T-helper 2 cell (primary cell): ENCODE measurements at regions not wholly inside any gene's neighbourhood (a gene's known extent, or its start where the extent isn't known, plus 50 kb on each side); places are given as distances from the start of the nearest gene placed in this dataset.

Experiments used
- DNase-seq, 5 experiments: peaks; one replicate each; pipeline versions ENCODE4 v3.0.0 to v3.0.0-alpha.2; 2012 to 2022

DNA sequence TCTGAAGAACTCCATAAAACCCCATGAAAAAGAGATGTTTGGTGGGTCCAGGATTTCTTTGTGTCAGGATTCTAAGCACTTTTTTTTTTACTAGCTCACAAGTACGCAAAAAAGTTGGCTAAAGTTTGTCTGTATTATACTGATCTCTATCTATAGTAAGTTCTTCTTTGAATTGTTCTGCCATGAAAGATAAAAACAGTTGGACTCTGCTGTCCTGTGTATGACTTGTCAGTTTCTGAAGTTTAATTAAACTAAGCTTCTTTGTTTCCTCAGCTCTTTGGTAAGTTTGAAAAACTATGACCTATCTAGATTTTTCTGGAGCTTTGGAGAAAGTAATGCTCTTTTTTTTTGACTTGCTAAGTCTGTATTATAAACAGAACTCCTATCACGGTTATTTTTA, 812.2 kb upstream of the LUZP2 start:
- DNase-seq, result no peak

DNA sequence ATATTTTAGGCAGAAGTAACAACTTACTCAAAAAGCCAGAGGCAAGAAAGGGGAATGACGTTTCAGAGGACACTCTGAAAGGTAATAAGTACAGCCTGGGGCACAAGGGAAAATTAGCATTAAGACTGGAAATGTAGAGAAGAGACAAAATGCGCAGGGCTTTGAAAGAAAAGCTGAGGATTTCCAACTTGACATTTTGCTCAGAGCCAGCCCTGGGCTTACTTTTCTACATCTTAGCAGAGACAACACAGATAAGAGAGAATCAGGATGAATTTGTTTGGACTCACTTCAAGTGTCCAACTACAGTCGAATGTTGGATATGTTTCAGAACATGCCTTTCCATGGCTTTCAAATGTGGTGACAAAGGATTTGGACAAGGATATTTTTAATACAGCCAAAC, 808.9 kb upstream of the LUZP2 start:
- no peak for DNase-seq

DNA sequence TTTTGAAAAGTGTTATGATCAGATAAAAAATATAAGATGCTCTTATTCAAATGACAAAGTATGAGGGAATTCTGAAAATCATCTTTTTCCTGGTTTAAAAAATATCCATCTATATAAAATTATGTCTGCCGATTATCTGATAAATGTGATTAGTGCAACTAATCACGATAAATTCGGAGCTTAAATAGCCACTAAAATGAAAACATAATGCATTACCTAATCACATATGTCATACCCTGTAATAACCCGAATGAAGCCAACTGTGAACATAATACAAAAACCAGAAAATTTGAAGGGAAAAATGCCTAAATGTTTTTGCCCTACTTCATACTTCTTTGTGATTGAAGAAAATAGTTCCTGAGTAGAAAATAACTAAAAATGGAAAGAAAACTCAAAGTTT, 808.4 kb upstream of the LUZP2 start:
- DNase-seq, result no peak

DNA sequence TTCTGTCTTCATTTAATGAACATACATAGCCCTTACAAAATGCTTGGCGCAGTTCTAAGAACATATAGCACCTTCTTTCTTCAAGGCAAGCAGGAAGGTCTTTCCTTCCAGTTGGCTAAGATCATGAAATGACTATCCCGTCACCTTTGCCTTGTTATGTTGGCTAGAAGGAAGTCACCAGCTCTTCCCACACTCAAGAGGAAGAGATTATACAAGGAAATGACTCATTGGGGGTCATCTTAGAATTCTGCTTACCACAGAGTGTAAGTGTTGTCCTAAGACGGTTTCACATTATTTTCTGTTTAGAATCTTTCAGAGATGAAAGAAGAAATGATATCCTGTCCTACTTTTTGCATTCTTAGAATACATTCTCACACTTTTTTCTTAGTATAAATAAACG, 808.0 kb upstream of the LUZP2 start:
- DNase-seq, result peak in 1 of 5 experiments; percentile 39

DNA sequence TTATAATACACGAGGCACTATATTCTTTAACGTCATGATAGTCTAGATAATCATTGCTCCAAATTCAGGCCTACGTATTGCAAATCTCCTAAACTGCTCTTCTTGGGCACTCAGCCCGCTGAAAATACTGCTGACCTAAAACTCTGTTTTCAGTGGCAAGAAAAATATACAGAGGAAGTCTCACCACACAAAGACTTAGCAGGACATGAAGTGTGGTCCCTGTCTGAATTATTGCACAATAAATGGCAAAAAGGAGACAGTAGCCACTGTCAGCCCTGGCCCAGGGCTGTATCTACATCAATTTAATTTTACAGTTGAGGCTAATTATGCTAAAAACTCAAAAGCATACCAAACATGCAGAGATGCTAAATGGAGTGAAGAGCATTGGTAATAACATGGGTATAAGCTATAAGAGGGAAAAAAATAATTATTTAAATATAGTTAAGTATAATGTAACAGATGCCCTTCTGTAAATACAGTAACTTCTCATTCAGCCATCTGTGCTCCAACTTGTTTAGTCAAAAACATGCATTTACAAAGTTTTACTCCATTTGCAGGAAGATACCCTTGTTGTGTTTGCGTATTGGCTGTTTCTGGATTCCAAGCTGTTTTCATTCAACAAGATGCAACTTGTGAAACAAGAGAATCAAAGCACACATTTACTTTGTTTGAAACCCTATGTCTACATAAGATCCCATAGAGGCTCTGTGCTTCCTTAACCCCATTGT, 800.0 kb upstream of the LUZP2 start:
- no peak for DNase-seq

DNA sequence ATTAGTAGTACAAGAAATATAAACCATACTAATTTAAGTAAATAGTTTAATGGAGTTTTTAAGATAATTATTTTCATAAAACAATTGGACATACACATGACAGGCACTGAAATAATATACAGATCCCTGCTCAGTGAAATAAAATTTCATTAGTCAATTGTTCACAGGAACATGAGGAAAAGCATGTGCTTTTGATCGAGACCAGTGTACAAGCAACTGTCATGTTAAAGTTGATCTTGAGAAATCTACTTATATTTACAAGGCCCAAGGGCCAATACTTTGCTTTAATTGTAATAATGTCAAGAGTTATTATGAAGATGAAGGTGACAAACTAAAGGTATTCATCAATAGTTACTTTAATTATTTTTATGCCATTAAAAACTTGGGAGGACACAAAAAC, 792.7 kb upstream of the LUZP2 start:
- no peak for DNase-seq

DNA sequence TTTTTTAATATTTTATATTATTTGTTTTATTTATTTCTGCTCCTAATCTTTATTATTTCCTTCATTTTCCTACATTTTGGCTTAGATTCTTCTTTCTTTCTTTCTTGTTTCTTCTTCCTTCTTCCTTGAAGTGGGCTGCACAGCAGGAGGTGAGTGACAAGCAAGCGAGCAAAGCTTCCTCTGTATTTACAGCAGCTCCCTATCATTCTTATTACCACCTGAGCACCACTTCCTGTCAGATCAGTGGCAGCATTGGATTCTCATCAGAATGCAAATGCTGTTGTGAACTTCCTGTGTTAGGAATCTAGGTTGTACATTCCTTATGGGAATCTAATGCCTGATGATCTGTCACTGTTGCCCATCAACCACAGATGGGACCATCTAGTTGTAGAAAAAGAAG, 784.9 kb upstream of the LUZP2 start:
- DNase-seq, result no peak

DNA sequence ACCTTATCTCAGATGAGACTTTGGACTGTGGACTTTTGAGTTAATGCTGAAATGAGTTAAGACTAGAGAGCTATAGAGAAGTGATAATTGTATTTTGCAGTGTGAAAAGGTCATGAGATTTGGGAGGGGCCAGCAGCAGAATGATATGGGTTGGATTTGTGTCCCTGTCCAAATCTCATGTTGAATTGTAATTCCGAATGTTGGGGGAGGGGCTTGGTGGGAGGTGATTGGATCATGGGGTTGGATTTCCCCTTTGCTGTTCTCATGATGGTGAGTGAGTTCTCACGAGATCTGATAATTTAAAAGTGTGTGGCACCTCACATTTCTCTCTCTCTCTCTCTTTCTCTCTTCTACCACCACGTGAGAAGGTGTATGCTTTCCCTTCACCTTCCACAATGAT, 777.8 kb upstream of the LUZP2 start:
- DNase-seq, result no peak

DNA sequence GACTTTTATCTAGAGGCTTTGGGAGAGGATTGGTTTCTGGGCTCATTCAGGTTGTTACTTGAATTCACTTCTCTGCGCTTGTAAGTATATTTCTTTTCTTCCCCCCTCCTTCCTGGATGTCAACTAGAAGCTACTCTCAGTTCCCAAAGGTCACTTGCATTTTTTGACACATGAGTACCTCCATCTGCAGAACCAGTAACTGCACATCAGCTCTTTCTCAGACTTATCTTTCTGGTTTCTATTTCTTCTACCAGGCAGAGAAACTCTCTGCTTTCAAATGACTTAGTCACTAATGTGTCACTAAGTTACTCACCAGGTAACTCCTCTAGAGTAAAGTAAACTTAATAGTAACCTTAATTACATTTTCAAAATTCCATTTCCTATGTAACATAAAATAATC, 773.0 kb upstream of the LUZP2 start:
- DNase-seq, result no peak

DNA sequence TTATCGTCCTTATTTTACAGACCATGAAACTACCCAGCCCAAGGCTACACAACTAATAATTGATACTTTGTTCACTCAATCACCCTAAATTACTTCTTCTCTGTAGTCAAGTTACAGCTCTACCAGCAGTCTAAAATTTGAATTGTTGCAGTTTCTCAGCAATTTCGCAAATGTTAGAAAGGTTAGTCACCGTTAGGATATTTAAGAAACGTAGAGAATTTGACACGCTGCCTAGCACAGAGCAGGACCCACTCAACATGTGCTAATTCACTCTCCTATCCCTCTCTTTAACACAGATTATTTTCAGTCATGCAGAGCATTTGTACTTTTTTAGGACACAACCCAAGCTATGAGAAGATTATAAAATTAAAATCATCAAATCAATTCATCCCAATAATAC, 771.1 kb upstream of the LUZP2 start:
- DNase-seq, result no peak

DNA sequence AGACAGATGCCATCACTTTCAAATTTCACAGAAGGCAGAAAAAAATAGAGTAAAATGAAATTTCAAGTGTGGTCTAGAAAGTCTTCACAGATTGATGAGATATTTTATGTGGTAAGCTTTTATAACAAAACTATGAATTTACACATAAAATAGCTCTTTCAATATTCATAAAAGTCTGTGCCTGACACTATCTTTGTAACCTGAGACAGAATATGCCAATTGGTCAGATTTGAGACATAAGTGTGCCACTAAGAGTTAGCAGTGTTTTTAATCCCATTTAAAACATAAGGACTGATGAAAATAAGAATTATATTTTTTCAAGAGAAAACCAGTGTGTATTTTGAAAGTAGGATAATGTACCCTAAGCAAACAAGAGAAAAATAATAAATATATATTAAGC, 769.5 kb upstream of the LUZP2 start:
- DNase-seq, result no peak

DNA sequence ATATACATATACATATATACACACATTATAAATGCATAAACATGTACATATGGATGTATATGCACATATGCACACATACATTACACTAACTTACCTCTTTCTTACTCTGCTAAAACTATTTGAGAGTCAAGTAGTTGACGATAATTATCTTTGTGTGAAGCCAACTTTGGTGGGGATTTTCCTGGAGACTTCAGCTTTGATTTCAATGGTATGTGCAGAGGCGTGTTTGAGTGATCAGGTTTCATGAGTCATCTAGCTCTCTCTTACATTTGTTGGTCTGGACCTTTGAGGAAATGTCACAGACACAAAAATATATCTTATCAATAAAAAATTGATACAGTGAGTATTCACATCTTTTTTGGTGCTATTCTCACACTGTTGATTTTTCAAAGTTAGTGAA, 769.1 kb upstream of the LUZP2 start:
- DNase-seq, result no peak

DNA sequence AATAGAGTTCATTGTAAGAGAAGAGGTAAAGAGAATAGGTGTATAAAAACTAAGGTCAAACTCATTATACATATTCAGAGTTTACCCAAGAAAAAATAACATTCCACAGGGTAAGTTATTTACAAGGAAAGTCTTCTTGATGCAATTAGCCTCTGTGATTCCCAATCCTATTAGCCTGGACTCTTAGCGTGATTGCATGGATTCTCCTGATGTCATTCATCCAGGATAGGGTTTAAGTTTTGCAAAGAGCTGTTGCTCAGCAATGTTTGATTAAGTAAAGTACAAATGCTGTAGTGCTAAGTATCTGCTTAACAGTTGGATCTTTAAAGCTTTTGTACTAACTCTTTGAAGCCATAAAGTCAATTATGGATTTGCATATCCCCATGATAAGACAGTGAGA, 767.8 kb upstream of the LUZP2 start:
- DNase-seq, result no peak

DNA sequence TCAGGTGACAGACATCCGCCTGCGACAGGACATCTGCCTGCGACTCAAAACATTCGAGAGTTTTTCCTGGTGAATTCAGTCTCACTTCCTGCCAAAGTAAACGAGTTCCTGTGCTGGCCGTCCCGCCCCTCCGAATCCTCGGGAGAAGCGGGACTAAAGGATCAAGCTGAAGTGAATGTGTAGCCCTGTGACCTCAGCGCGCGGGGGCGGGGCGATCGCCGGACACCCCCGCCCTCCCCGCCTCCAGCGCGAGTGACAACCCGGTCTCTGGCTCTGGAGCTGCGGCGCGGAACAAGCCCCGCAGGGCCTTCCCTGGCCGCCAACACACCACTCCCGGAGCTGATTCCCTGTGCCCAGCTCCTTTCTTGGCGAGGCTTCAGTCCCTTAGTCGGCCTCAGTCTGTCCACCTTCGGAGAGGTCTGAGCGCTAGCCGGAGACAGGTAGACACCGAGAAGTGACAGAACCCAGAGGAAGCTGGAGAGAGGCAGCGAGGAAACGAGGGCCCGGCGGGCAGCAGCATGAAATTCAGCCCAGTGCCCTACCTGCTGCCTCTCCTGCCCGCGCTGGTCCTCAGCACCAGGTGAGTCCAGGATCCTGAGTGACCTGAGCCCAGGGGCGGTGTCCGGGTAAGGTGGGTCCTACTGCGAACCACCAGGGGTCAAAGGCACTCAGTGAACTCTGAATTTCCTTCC, 766.4 kb upstream of the LUZP2 start:
- DNase-seq, result no peak

DNA sequence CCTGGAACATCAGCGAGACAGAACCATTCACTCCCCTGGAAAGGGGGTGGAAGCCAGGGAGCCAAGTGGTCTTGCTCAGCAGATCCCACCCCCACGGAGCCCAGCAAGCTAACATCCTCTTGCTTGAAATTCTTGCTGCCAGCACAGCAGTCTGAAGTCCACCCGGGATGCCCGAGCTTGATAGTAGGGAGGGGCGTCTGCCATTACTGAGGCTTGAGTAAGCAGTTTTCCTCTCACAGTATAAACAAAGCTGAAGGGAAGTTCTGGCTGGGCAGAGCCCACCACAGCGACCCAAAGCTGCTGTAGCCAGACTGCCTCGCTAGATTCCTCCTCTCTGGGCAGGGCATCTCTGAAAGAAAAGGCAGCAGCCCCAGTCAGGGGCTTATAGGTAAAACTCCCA, 764.8 kb upstream of the LUZP2 start:
- DNase-seq, result no peak

DNA sequence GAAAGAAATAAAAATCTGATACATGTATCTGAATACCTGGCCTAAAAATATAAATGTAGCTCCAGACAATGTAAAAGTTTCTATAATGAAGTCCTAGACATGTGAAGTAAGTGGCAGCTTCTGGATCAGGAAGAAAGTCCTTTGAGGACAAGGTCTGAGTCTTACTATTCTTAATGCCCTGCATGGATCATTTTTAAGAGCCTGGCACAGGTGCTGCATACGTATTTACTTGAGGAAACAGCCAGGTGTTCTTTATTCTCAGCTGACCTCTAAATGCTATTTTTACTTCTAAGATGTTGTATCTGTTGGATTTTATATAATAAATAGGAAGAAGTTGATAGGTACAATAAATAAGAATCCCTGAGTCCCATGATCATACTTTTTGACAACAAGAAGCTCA, 750.0 kb upstream of the LUZP2 start:
- DNase-seq, result no peak

DNA sequence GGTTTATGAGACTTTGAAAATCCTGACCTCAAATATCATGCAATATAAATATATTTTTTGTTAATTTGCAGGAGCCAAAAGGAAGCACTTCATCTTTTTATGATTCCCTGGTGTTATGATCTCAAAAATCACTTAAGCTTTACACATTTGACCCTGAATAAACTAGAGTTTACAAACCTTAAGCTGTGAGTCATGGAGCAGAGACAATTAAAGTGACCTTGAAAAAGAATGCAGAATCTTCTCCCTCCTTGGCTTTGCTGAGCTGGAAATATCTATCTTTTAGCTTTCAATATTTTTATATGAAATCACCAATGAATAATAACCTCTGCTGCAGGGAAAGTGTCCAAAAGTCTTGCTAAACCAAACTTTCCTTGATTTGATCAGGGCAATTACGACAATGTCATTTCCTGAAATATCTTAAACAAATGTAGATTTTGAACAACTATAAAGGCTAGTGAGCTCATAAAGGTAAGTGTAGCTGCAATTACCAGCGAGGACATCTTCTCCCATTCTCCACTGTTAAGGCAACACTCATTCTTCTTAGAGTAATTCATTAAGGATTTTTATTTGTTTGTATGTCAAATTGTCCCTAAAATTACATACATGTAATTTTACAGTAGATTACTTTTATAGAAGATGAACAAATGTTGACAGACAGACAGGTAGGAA, 747.0 kb upstream of the LUZP2 start:
- no peak for DNase-seq

DNA sequence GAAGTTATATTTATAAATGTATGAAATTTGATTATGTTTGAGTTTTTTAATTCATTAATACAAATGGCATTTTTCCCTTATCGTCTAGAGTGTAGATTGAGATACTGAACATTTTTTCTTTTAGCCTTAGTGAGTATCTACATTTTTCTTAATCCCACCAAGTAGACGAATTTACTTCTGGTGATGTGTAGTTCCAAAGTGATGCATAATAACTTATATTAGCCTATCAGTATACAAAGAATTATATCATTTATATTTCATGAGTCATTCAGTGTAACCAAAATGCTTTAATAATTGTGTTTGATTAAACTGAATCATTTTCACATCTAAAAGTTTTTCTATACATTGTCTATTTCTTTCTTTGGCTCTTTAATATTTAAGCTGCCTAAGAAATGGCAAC, 745.6 kb upstream of the LUZP2 start:
- no peak for DNase-seq

DNA sequence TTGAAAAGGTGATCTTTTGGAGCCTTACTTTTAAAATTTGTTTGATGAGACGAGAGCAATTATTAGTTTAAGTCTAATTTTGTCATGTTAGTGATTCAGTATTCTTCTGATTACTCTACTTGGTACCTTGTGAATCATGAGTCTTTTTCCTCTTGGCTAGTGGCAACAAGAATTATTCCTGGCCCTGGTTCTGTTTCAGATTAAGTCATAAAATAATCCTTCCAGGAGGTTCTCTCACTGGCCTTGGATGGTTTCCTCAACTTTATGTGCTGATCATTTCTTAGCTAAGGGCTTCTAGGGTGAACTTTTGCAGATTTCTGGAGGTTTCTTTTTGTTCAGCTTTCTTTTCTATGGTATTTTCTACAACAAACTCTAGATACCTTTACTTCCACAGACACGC, 741.8 kb upstream of the LUZP2 start:
- no peak for DNase-seq

DNA sequence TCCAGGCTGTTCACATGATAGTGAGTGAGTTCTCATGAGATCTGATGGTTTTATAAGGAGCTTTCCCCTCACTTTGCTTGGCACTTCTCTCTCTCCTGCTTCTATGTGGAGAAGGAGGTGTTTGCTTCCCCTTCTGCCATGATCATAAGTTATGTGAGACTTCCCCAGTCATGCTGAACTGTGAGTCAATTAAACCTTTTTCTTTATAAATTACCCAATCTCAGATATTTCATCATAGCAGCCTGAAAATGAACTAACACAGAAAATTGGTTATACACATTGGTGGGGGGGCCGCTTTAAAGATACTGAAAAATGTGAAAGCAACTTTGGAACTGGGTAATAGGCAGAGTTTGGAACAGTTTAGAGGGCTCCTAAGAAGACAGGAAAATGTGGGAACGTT, 741.1 kb upstream of the LUZP2 start:
- no peak for DNase-seq

DNA sequence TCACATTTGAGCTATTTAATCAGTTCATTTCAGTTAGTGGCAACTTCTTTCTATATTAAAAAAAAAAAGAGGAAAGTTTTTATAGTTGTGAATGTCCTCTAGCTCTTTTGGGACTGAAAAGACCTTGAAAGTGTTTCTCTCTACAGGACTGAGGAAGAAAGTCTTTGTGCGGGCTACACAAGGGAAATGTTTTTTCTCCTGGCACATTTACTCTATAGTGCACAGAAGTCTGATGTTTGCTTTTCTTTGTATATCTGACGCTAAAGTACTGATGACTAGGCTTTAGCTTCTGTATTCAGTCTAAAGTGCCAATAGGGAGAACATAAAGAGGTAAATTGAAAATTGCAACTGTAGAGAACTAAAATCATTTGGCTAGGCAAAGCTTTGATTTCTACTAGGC, 737.4 kb upstream of the LUZP2 start:
- no peak for DNase-seq

DNA sequence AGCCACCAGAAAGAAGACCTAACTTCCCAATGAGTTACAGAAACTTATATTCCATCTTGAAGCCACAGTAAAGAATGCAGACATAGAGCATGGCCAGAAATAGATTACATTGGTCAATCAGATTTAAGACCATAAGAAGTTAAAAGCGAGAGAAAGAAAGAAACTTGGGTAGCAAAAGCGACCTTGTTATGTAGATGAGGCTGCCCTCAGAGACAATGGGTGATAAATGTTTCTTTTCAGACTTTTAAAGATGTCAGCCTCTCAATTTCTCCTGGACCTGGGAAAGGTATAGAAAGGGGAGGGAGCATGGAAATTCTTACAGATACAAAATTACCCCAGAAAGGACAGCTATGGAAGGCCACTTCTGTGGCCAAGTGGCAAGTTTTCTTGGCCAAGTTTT, 732.6 kb upstream of the LUZP2 start:
- DNase-seq, result no peak

DNA sequence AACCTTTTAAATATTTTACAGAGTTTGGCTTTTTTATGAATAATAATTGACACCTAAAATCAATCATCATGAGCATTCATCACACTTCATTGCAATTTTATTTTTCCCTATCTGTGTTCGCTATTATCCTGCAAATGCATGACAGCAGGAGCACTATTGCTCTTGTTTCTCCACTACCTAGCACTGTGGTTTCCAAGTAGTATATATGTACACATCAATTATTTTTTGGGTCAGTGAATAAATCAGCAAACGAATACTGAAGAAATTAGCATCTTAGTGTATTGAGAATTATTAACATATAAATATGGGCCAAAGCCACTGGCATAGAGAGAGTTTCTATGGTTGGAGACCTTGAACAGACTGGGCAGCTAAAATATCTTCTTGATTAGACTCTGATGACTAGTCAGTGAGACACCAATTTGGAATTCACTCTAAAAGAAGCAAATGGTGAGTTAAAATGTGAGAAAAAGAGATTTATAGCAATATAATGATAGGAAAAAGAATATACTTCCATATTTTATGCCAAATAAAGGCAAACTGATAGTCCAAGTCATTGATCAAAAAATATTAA, 731.1 kb upstream of the LUZP2 start:
- no peak for DNase-seq

DNA sequence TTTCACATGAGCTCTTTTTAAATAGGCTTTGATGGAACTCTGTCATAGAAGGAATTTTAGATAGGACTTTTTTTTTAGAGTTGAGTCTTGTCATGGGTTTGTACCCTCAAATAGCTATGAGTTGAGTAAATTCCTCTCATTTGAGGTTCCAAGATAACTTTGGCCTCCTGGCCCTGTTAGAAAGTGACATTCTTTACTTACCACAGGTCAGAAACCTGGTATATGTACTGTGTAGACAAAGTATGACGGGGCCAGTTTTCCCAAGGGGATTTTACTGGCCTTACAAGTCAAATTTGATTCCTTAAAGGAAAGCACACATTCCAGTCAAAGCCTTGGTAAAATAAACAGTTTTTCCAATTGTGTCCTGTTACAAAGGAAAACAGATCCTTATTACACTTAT, 729.3 kb upstream of the LUZP2 start:
- no peak for DNase-seq
